ENCODE measurements at regions not wholly inside any gene's neighbourhood (a gene's known extent, or its start where the extent isn't known, plus 50 kb on each side); places are given as distances from the start of the nearest gene placed in this dataset.

- TF ChIP-seq, protein P1, sequence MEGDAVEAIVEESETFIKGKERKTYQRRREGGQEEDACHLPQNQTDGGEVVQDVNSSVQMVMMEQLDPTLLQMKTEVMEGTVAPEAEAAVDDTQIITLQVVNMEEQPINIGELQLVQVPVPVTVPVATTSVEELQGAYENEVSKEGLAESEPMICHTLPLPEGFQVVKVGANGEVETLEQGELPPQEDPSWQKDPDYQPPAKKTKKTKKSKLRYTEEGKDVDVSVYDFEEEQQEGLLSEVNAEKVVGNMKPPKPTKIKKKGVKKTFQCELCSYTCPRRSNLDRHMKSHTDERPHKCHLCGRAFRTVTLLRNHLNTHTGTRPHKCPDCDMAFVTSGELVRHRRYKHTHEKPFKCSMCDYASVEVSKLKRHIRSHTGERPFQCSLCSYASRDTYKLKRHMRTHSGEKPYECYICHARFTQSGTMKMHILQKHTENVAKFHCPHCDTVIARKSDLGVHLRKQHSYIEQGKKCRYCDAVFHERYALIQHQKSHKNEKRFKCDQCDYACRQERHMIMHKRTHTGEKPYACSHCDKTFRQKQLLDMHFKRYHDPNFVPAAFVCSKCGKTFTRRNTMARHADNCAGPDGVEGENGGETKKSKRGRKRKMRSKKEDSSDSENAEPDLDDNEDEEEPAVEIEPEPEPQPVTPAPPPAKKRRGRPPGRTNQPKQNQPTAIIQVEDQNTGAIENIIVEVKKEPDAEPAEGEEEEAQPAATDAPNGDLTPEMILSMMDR (conservative IDR thresholded peaks at IDR 0.05; ENCODE audit: low read depth, low read length), result no peak
- TF ChIP-seq EZH2 (IDR thresholded peaks at IDR 0.05; ENCODE audit: borderline replicate concordance, low read depth, low read length, poor library complexity, severe bottlenecking), result no peak
Measured at GRCh38 chr1:148363439-148363810, 119.7 kb downstream of the PPIAL4G start.
